GM23338 (cell line): ENCODE measurements at regions not wholly inside any gene's neighbourhood (a gene's known extent, or its start where the extent isn't known, plus 50 kb on each side); places are given as distances from the start of the nearest gene placed in this dataset.

ENCODE experiments used
- ATAC-seq: fragments of 200-7000 bp; cut with Tn5 transposase; 3 replicates; pipeline ENCODE4 v1.9.1; 2020
- DNase-seq: peaks from one replicate; pipeline ENCODE4 v3.0.0-alpha.2; 2015; ENCODE audit warnings: low spot score
- H2AFZ ChIP-seq: fragments of 200-600 bp; sonication (generic); 2 replicates; pipeline ENCODE4 v1.8.0; 2016; ENCODE audit warnings: antibody characterized with exemption, mild to moderate bottlenecking, moderate library complexity
- H3F3A ChIP-seq: fragments of 200-600 bp; sonication (generic); replicated peaks from 2 replicates; pipeline ENCODE4 v1.8.0; 2017; ENCODE audit warnings: antibody characterized with exemption, mixed run types, low read depth
- H3K27ac ChIP-seq: fragments of 200-600 bp; sonication (generic); 2 replicates; pipeline ENCODE4 v1.6.1; 2016; ENCODE audit warnings: low read depth
- H3K27me3 ChIP-seq: fragments of 200-600 bp; sonication (generic); 2 replicates; pipeline ENCODE4 v1.8.0; 2016; ENCODE audit warnings: mild to moderate bottlenecking, mixed run types, moderate library complexity; ENCODE audit not compliant: insufficient read depth
- H3K36me3 ChIP-seq: fragments of 200-600 bp; sonication (generic); 2 replicates; pipeline ENCODE4 v1.8.0; 2016; ENCODE audit warnings: mild to moderate bottlenecking; ENCODE audit not compliant: insufficient read depth
- H3K4me1 ChIP-seq: fragments of 200-600 bp; sonication (generic); 2 replicates; pipeline ENCODE4 v1.8.0; 2016; ENCODE audit warnings: mild to moderate bottlenecking, moderate library complexity; ENCODE audit not compliant: insufficient read depth
- H3K4me2 ChIP-seq: fragments of 200-600 bp; sonication (generic); 2 replicates; pipeline ENCODE4 v1.7.1; 2017; ENCODE audit warnings: mixed run types
- H3K4me3 ChIP-seq: fragments of 200-600 bp; sonication (generic); 2 replicates; pipeline ENCODE4 v1.6.1; 2016; ENCODE audit warnings: mixed run types
- H3K79me2 ChIP-seq: fragments of 200-600 bp; sonication (generic); replicated peaks from 2 replicates; pipeline ENCODE4 v1.8.0; 2017; ENCODE audit warnings: mild to moderate bottlenecking; ENCODE audit not compliant: insufficient read depth
- H3K9me2 ChIP-seq: fragments of 200-600 bp; sonication (generic); 2 replicates; pipeline ENCODE4 v1.8.0; 2017; ENCODE audit not compliant: insufficient read depth
- H4K20me1 ChIP-seq: fragments of 200-600 bp; sonication (generic); replicated peaks from 2 replicates; pipeline ENCODE4 v1.8.0; 2017; ENCODE audit warnings: mild to moderate bottlenecking; ENCODE audit not compliant: insufficient read depth
- H3K27ac Mint-ChIP-seq: 2 replicates; pipeline ENCODE4 v1.8.0; 2020; ENCODE audit warnings: inconsistent platforms, mild to moderate bottlenecking, moderate library complexity, mixed read lengths
- H3K27me3 Mint-ChIP-seq: 3 replicates; pipeline ENCODE4 v1.8.0; 2022; ENCODE audit warnings: low read depth, mild to moderate bottlenecking, moderate library complexity, mixed read lengths, inconsistent platforms; ENCODE audit not compliant: insufficient read depth, poor library complexity
- H3K36me3 Mint-ChIP-seq: 3 replicates; pipeline ENCODE4 v1.8.0; 2021; ENCODE audit warnings: low read depth, mild to moderate bottlenecking, inconsistent platforms, moderate library complexity, mixed read lengths
- H3K4me1 Mint-ChIP-seq: 3 replicates; pipeline ENCODE4 v1.8.0; 2020; ENCODE audit warnings: mild to moderate bottlenecking, inconsistent platforms, mixed read lengths
- H3K4me3 Mint-ChIP-seq: 3 replicates; pipeline ENCODE4 v1.8.0; 2021; ENCODE audit warnings: moderate library complexity, mild to moderate bottlenecking, inconsistent platforms, mixed read lengths
- H3K9me3 Mint-ChIP-seq: 3 replicates; pipeline ENCODE4 v1.8.0; 2020; ENCODE audit warnings: moderate library complexity, mild to moderate bottlenecking, inconsistent platforms, mixed read lengths
- CTCF ChIP-seq, 2 experiments: fragments of 200-600 bp in 1 of 2; sonication (generic) in 1 of 2; conservative IDR thresholded peaks; 2 replicates each; pipeline versions ENCODE4 v1.5.1 to v1.6.1; 2016 to 2017; ENCODE audit warnings: antibody characterized with exemption in 2 of 2, low read depth in 2 of 2, mild to moderate bottlenecking in 2 of 2, moderate library complexity in 1 of 2
- EZH2 ChIP-seq: fragments of 200-600 bp; sonication (generic); IDR thresholded peaks from one replicate; pipeline ENCODE4 v1.8.0; 2017; ENCODE audit warnings: antibody characterized with exemption, mild to moderate bottlenecking, low read depth; ENCODE audit not compliant: unreplicated experiment
- EZH2phosphoT487 ChIP-seq: fragments of 200-600 bp; sonication (generic); IDR thresholded peaks from one replicate; pipeline ENCODE4 v1.8.1; 2018; ENCODE audit warnings: antibody characterized with exemption; ENCODE audit not compliant: unreplicated experiment
- JUNB ChIP-seq: IDR thresholded peaks from one replicate; pipeline ENCODE4 v1.6.1; 2016; ENCODE audit warnings: antibody characterized with exemption; ENCODE audit not compliant: unreplicated experiment
- NANOG ChIP-seq: IDR thresholded peaks from 2 replicates; pipeline ENCODE4 v1.6.1; 2016; ENCODE audit warnings: antibody characterized with exemption, borderline replicate concordance
- POLR2AphosphoS5 ChIP-seq: IDR thresholded peaks from 2 replicates; pipeline ENCODE4 v1.6.1; 2016; ENCODE audit warnings: antibody characterized with exemption, low read depth
- REST ChIP-seq: IDR thresholded peaks from one replicate; pipeline ENCODE4 v1.6.1; 2018; ENCODE audit warnings: antibody characterized with exemption; ENCODE audit not compliant: unreplicated experiment
- ZNF114 ChIP-seq: fragments of 250-450 bp; sonication (Bioruptor Pico); IDR thresholded peaks from 2 replicates; pipeline ENCODE4 v1.5.0; 2020; ENCODE audit warnings: mild to moderate bottlenecking, moderate library complexity
- ZNF331 ChIP-seq: fragments of 250-450 bp; sonication (Bioruptor Pico); IDR thresholded peaks from 2 replicates; pipeline ENCODE4 v1.5.0; 2020; ENCODE audit warnings: low read depth, mild to moderate bottlenecking, moderate library complexity
- ZNF462 ChIP-seq: fragments of 250-450 bp; sonication (Bioruptor Pico); IDR thresholded peaks from 2 replicates; pipeline ENCODE4 v1.5.0; 2020; ENCODE audit warnings: mild to moderate bottlenecking, moderate library complexity

GRCh38 chr2:234672498-234673150 lies 175.7 kb upstream of the ARL4C start:
- Histone ChIP-seq H4K20me1 (no peaks in the 10 kb centered on the region), H3K27ac (no peak overlapping the region), H3K9me2 (peaks cover 30% of the 10 kb centered on the region), H2AFZ (no peak overlapping the region), H3K36me3 (no peaks in the 10 kb centered on the region), H3K79me2 (no peaks in the 10 kb centered on the region), H3K4me1 (peaks cover 19% of the 10 kb centered on the region), H3K4me3 (no peak overlapping the region), H3K4me2 (no peak overlapping the region), H3F3A (peaks cover 14% of the 10 kb centered on the region; the same call in 1 of the 2 replicates), H3K27me3 (no peaks in the 10 kb centered on the region)
- peaks cover 7% of the 10 kb centered on the region for H3K36me3 Mint-ChIP-seq
- H3K4me1 Mint-ChIP-seq: peaks cover 32% of the 10 kb centered on the region
- H3K27ac Mint-ChIP-seq: no peak overlapping the region
- TF ChIP-seq NANOG (no peak), JUNB (no peak)
- peaks cover 12% of the 10 kb centered on the region for H3K27me3 Mint-ChIP-seq
- DNase-seq (no peak), ATAC-seq (no peak)
- no peak overlapping the region for H3K4me3 Mint-ChIP-seq
- H3K9me3 Mint-ChIP-seq: peaks cover 7% of the 10 kb centered on the region

GRCh38 chr2:234671716-234672115 lies 174.8 kb upstream of the ARL4C start:
- Mint-ChIP-seq H3K27me3 (peaks cover 12% of the 10 kb centered on the region), H3K4me1 (peaks cover 25% of the 10 kb centered on the region), H3K4me3 (no peak overlapping the region), H3K9me3 (no peaks in the 10 kb centered on the region; the same call in 2 of the 3 replicates), H3K36me3 (peaks cover 6% of the 10 kb centered on the region; the same call in 1 of the 3 replicates), H3K27ac (no peak overlapping the region)
- no peak for DNase-seq
- Histone ChIP-seq H3K79me2 (no peaks in the 10 kb centered on the region), H3K27ac (no peak overlapping the region), H3K4me1 (peaks cover 15% of the 10 kb centered on the region), H3K36me3 (no peaks in the 10 kb centered on the region), H3K27me3 (no peaks in the 10 kb centered on the region), H3K4me2 (no peak overlapping the region), H3K9me2 (peaks cover 30% of the 10 kb centered on the region), H3F3A (peaks cover 14% of the 10 kb centered on the region; the same call in 1 of the 2 replicates), H2AFZ (no peak overlapping the region), H4K20me1 (no peaks in the 10 kb centered on the region), H3K4me3 (no peak overlapping the region)
- ATAC-seq: no peak
- no peak for TF ChIP-seq REST
- no peak for TF ChIP-seq ZNF331
- no peak for TF ChIP-seq POLR2AphosphoS5
- no peak for TF ChIP-seq ZNF462 (CRISPR knock-in tag)
- no peak for TF ChIP-seq EZH2
- TF ChIP-seq CTCF (conservative IDR thresholded peaks at IDR 0.05; ENCODE audit: low read depth in 2 of 2): no peak
- TF ChIP-seq NANOG: no peak
- TF ChIP-seq JUNB: no peak
- TF ChIP-seq EZH2phosphoT487: no peak
- no peak for TF ChIP-seq ZNF114
